Left ventricle myocardium inferior (tissue), 1 donor: ENCODE measurements at regions not wholly inside any gene's neighbourhood (a gene's known extent, or its start where the extent isn't known, plus 50 kb on each side); places are given as distances from the start of the nearest gene placed in this dataset.

Experiments used
- DNase-seq: peaks from one replicate; pipeline ENCODE4 v3.0.0-alpha.2; 2020
- H3K27ac ChIP-seq: fragments of 200-600 bp; replicated peaks from 2 replicates; pipeline ENCODE4 v1.8.0; 2021
- H3K27me3 ChIP-seq: fragments of 200-600 bp; 2 replicates; pipeline ENCODE4 v1.8.0; 2021; ENCODE audit warnings: low read depth
- H3K36me3 ChIP-seq: fragments of 200-600 bp; 2 replicates; pipeline ENCODE4 v1.8.0; 2021
- H3K4me1 ChIP-seq: fragments of 200-600 bp; 2 replicates; pipeline ENCODE4 v1.8.0; 2021
- H3K4me3 ChIP-seq: fragments of 200-600 bp; 2 replicates; pipeline ENCODE4 v1.8.0; 2021; ENCODE audit warnings: mild to moderate bottlenecking, moderate library complexity
- H3K9me3 ChIP-seq: fragments of 200-600 bp; replicated peaks from 2 replicates; pipeline ENCODE4 v1.8.0; 2021
- intact Hi-C: fragments of 100-400 bp; cut with micrococcal nuclease; formaldehyde crosslinking; loops from one replicate; pipeline ENCODE4 v1.11.0; 2022
- TF ChIP-seq, protein P1 (sequence below): fragments of 200-600 bp; IDR thresholded peaks from 2 replicates; pipeline ENCODE4 v1.8.0; 2021; ENCODE audit warnings: antibody characterized with exemption, mild to moderate bottlenecking, borderline replicate concordance
- donor health status: DM: no; HTN: yes; CAD: no; lungs with severe emphysema.

DNA sequence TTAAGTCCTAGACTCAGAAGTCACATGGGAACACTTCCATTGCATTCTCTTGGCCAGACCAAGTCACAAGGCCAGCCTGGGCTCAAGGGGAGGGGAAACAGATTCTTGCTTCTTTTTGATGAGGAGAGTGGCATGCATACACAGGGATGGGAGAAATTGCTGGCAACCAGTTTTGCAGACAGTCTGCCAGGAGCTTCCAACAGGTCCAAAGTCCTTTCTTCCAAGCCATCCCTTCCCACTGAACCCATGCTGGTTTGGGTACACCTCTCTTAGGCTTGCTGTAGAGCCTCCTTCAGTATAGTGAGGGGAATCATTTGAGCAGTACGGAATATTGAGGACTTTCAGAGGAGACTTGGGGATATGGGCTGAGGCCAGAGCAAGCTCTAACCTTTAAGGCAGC, 267.8 kb downstream of the BCOR start:
- Histone ChIP-seq H3K27me3 (no peaks in the 10 kb centered on the region), H3K36me3 (no peaks in the 10 kb centered on the region), H3K4me3 (no peak overlapping the region), H3K4me1 (no peaks in the 10 kb centered on the region), H3K27ac (peak overlapping the region; percentile 38), H3K9me3 (no peaks in the 10 kb centered on the region)
- DNase-seq: no peak
- TF ChIP-seq, protein P1, sequence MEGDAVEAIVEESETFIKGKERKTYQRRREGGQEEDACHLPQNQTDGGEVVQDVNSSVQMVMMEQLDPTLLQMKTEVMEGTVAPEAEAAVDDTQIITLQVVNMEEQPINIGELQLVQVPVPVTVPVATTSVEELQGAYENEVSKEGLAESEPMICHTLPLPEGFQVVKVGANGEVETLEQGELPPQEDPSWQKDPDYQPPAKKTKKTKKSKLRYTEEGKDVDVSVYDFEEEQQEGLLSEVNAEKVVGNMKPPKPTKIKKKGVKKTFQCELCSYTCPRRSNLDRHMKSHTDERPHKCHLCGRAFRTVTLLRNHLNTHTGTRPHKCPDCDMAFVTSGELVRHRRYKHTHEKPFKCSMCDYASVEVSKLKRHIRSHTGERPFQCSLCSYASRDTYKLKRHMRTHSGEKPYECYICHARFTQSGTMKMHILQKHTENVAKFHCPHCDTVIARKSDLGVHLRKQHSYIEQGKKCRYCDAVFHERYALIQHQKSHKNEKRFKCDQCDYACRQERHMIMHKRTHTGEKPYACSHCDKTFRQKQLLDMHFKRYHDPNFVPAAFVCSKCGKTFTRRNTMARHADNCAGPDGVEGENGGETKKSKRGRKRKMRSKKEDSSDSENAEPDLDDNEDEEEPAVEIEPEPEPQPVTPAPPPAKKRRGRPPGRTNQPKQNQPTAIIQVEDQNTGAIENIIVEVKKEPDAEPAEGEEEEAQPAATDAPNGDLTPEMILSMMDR: no peak
- intact Hi-C loops: no loop called here

DNA sequence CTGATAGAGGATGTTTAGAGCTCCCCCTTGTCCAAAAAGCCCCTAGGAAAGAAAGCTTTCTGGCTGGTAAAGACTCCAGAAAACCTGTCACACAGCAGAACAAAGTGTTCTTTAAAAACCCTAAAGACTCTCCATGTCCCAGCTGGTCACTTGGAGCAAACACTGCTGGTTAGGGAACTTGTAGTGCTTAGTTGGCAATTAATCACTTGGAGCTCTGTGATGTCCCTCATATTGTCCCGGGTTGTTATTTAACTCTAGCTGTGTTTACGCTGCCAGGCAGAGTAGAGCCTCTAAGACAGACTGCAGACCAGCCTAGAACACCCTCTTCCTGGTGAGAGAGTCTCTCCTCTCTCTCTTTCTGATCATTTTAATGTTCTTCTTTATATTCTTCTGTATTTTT, 267.3 kb downstream of the BCOR start:
- Histone ChIP-seq H3K9me3 (no peaks in the 10 kb centered on the region), H3K27ac (peak overlapping the region; percentile 38)

DNA sequence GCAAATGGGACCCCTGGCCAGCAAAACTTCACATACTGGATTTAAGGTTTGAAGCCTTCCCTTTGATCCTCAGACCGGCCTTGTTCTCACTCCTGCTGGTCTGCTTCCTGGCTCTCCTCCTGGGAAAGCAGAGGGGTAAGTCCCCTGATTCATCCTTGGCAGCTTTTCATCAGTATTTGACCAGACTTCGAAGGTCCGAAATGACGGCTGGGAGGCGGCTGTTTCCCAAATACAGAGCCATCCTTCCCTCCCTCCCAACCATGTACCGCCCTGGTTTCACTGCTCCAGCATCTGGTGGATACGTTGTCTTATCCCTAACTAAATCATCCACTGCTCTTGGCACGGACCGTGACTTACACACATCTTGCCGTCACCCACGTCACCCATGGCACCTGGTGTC, 265.5 kb downstream of the BCOR start:
- Histone ChIP-seq H3K4me3 (no peak overlapping the region), H3K36me3 (no peaks in the 10 kb centered on the region), H3K27me3 (no peaks in the 10 kb centered on the region), H3K4me1 (no peaks in the 10 kb centered on the region), H3K9me3 (no peaks in the 10 kb centered on the region), H3K27ac (no peak overlapping the region)
- no peak for DNase-seq
- TF ChIP-seq, protein P1: no peak
- intact Hi-C loops: no loop called here

More for the DNA sequence above, 267.3 kb downstream of the BCOR start:
- Histone ChIP-seq H3K36me3 (no peaks in the 10 kb centered on the region), H3K27me3 (no peaks in the 10 kb centered on the region), H3K4me1 (no peaks in the 10 kb centered on the region), H3K4me3 (no peak overlapping the region)
- intact Hi-C loops: no loop called here
- no peak for DNase-seq
- TF ChIP-seq, protein P1: no peak

DNA sequence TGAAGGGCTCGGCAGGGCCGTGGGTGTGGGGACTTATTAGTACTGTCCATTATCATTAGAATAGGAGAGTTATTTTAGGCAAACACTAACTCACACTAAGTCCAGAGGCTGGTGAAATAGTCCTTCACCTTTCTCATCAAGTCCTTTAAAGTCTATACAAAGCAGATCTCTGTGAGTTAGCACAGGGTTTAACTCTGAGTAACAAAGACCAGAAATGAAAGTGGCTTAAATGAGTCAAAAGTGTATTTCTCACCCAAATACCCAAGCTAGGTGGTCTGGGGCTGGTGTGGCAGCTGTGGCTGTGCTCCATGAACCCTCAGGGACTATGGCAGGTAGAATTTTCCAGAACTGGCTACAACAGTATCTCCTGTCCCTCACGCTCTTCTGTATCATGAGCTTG, 263.2 kb downstream of the BCOR start:
- Histone ChIP-seq H3K9me3 (no peaks in the 10 kb centered on the region), H3K4me3 (no peak overlapping the region), H3K27ac (no peak overlapping the region), H3K27me3 (no peaks in the 10 kb centered on the region), H3K4me1 (no peaks in the 10 kb centered on the region), H3K36me3 (no peaks in the 10 kb centered on the region)
- intact Hi-C loops: no loop called here
- DNase-seq: no peak
- TF ChIP-seq, protein P1: no peak

DNA sequence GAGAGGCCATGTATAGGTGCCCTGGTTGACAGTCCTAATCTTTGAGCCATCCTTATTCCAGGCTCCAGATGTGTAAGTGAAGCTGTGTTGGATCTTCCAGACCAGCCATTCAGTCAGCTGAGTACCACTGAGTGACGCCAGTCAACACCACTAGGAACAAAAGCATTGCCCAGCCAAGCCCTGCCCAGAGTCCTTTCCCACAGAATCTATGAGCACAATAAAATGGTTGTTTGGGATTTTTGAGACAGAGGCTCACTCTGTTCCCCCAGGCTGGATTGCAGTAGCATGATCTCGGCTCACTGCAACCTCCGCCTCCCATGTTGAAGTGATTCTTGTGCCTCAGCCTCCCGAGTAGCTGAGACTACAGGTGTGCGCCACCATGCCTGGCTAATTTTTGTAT, 262.5 kb downstream of the BCOR start:
- Histone ChIP-seq H3K27ac (no peak overlapping the region), H3K4me1 (no peaks in the 10 kb centered on the region), H3K4me3 (no peak overlapping the region), H3K9me3 (no peaks in the 10 kb centered on the region), H3K27me3 (no peaks in the 10 kb centered on the region), H3K36me3 (no peaks in the 10 kb centered on the region)
- intact Hi-C loops: no loop called here
- TF ChIP-seq, protein P1: no peak
- DNase-seq: no peak

DNA sequence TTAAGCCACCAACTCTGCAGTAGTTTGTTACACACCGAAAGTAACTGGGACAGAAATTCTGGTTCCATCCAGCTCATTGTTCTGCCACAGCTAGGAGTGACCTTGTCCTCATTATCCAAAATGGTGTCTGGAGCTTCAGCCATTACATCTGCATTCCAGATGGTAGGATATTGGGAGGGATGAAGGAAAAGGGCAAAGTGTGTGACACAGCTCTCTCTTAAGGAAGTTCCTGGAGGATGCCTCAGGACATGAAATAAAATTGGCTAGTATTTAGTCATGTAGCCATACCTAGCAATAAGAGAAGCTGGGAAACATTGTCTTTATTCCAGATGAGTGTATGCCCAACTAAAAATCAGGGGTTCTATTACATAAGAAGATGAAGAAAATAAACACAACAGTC, 262.0 kb downstream of the BCOR start:
- no peak overlapping the region for H3K27ac ChIP-seq
- H3K4me1 ChIP-seq: no peaks in the 10 kb centered on the region
- H3K27me3 ChIP-seq: no peaks in the 10 kb centered on the region
- no peak overlapping the region for H3K4me3 ChIP-seq
- no peaks in the 10 kb centered on the region for H3K9me3 ChIP-seq
- intact Hi-C loops: no loop called here
- no peak for DNase-seq
- no peaks in the 10 kb centered on the region for H3K36me3 ChIP-seq
- TF ChIP-seq, protein P1: no peak
